Activated CD4-positive, alpha-beta T cell treated with anti-CD3 and anti-CD28 coated beads, Interleukin-2, amount 10 ng/mL, durations not matched to agents 7 days and 5 days (primary cell): ENCODE measurements at regions not wholly inside any gene's neighbourhood (a gene's known extent, or its start where the extent isn't known, plus 50 kb on each side); places are given as distances from the start of the nearest gene placed in this dataset.

ENCODE experiments used
- CTCF ChIA-PET: fragments of 350-600 bp; sonication (Branson Sonifier 250); formaldehyde crosslinking; loops from one replicate; lab custom pipeline; 2021; ENCODE audit warnings: antibody characterized with exemption; lab: Charles Lee
- POLR2A ChIA-PET: fragments of 350-600 bp; sonication (Branson Sonifier 250); formaldehyde crosslinking; loops from one replicate; lab custom pipeline; 2021; ENCODE audit warnings: antibody characterized with exemption; lab: Charles Lee
- DNase-seq: peaks from one replicate; pipeline ENCODE4 v3.0.0-alpha.2; 2020
- H3K27ac Mint-ChIP-seq: one replicate; pipeline ENCODE4 v1.8.0; 2021; ENCODE audit warnings: mild to moderate bottlenecking, moderate library complexity, mixed read lengths
- H3K27me3 Mint-ChIP-seq: one replicate; pipeline ENCODE4 v1.8.0; 2021; ENCODE audit warnings: mixed read lengths
- H3K36me3 Mint-ChIP-seq: one replicate; pipeline ENCODE4 v1.8.0; 2021; ENCODE audit warnings: low read depth, mixed read lengths
- H3K4me1 Mint-ChIP-seq: one replicate; pipeline ENCODE4 v1.8.0; 2021; ENCODE audit warnings: mixed read lengths
- H3K4me3 Mint-ChIP-seq: one replicate; pipeline ENCODE4 v1.8.0; 2021; ENCODE audit warnings: mild to moderate bottlenecking, moderate library complexity, mixed read lengths
- H3K9me3 Mint-ChIP-seq: one replicate; pipeline ENCODE4 v1.8.0; 2021; ENCODE audit warnings: mixed read lengths

DNA sequence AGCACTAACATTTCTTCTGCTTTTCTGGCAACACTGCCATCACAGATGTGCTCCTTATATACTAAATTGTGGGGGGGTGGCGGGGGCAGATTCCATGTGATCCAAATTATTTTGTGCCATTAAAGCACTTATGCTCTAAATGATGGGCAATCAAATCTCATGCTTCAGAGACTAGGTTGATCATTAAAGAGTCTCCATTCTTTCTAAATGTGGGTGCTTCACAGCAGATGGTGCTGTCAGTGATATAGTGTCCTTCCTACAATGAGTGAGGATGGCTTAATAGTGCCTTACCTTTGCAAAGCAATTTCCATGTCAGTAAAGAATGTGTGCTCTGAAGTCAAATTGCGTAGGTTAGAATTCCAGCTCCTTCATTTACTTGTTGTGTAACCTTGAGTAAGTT is 589.8 kb downstream of the ETS1 start:
- H3K27me3 Mint-ChIP-seq = peaks cover 17% of the 10 kb centered on the region
- no peak overlapping the region for H3K27ac Mint-ChIP-seq
- no peak for DNase-seq
- H3K4me3 Mint-ChIP-seq = no peak overlapping the region
- no peaks in the 10 kb centered on the region for H3K9me3 Mint-ChIP-seq
- H3K4me1 Mint-ChIP-seq = no peaks in the 10 kb centered on the region
- CTCF ChIA-PET = no interaction called here
- no peaks in the 10 kb centered on the region for H3K36me3 Mint-ChIP-seq
- POLR2A ChIA-PET = no interaction called here

DNA sequence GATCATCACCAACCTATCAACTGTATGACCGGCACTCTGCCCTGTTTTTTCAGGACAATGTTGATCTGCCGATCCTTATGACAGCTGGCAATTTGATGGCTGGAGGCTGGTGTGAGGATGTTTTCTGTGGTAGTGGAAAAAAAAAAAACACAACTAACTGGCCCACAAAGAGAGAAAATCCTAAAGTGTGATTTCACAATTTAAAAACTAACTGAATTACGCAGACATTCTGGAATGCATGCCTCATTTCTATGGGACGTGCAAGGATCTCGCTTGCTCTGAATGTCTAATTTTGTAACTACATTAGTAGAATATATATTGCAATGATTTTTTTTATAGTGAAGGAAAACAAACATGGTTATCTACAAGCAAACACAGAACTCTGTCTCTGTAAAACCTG is 590.5 kb downstream of the ETS1 start:
- POLR2A ChIA-PET = no interaction called here
- Mint-ChIP-seq H3K27ac (no peak overlapping the region), H3K9me3 (no peaks in the 10 kb centered on the region), H3K36me3 (no peaks in the 10 kb centered on the region), H3K27me3 (peaks cover 16% of the 10 kb centered on the region), H3K4me3 (no peak overlapping the region), H3K4me1 (no peaks in the 10 kb centered on the region)
- CTCF ChIA-PET = no interaction called here
- DNase-seq = no peak

DNA sequence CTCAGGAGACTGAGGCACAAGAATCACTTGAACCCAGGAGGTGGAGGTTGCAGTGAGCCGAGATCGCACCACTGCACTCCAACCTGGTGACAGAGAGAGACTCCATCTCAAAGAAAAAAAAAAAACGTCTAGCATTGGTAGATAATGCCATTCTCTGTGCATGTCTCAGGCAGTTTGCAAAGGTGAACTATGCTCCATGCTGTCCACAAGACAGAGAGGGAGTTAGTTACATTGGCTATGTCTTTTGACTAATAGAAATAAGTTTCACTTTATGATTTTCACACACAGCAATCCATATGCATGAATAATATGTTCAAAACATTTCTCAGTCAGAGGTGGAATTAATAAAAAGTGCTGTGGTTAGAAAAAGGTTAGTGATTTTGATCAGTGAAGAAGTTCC is 591.4 kb downstream of the ETS1 start:
- DNase-seq = no peak
- no peaks in the 10 kb centered on the region for H3K4me1 Mint-ChIP-seq

DNA sequence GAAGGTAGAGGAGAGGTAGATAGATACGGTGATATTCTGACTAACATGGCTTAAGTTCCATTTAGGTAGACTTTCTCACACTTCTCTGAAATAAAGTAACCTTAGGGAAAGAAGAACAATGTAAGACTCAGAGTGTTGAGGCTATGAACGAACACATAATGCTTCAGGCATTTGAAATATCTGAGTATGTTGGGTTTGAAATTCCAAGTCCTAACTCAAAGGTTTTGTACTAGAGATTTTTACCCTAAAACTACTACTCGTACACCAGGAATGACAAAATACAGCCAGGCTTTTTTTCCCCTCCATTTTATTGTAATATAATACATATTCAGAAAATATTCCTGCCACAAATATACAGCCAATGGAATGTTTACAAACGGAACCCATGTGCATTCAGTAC is 592.6 kb downstream of the ETS1 start:
- DNase-seq = no peak
- Mint-ChIP-seq H3K4me3 (no peak overlapping the region), H3K4me1 (no peaks in the 10 kb centered on the region), H3K27me3 (peaks cover 13% of the 10 kb centered on the region), H3K27ac (no peak overlapping the region), H3K36me3 (no peaks in the 10 kb centered on the region), H3K9me3 (no peaks in the 10 kb centered on the region)
- POLR2A ChIA-PET = no interaction called here
- CTCF ChIA-PET = no interaction called here

More for the DNA sequence above, 591.4 kb downstream of the ETS1 start:
- Mint-ChIP-seq H3K27me3 (peaks cover 13% of the 10 kb centered on the region), H3K9me3 (no peaks in the 10 kb centered on the region), H3K36me3 (no peaks in the 10 kb centered on the region), H3K4me3 (no peak overlapping the region), H3K27ac (no peak overlapping the region)
- CTCF ChIA-PET = no interaction called here
- POLR2A ChIA-PET = no interaction called here

DNA sequence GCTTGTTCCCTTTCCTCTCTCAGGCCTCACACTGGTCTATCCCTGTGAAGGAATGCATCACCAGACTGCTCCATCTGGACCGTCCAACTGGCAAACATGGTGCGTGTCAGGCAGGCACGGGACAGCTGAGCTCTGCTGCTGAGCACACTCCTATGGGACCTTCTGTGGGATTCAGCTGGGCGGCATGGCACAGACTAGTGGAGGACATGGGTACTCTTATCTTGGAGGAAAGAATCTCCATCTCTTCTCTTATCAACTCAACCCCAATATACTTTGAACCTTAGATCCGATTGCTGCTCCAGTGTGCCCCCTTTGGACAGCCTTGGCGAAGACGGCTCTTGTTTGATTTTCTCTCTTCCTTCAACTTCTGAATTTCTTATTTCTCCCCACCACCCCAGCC is 593.6 kb downstream of the ETS1 start:
- no peak overlapping the region for H3K4me3 Mint-ChIP-seq
- H3K27me3 Mint-ChIP-seq = peaks cover 13% of the 10 kb centered on the region
- no peak overlapping the region for H3K27ac Mint-ChIP-seq
- no peaks in the 10 kb centered on the region for H3K36me3 Mint-ChIP-seq
- no peak for DNase-seq
- ChIA-PET CTCF (no interaction called here), POLR2A (no interaction called here)
- H3K4me1 Mint-ChIP-seq = no peaks in the 10 kb centered on the region
- no peaks in the 10 kb centered on the region for H3K9me3 Mint-ChIP-seq

DNA sequence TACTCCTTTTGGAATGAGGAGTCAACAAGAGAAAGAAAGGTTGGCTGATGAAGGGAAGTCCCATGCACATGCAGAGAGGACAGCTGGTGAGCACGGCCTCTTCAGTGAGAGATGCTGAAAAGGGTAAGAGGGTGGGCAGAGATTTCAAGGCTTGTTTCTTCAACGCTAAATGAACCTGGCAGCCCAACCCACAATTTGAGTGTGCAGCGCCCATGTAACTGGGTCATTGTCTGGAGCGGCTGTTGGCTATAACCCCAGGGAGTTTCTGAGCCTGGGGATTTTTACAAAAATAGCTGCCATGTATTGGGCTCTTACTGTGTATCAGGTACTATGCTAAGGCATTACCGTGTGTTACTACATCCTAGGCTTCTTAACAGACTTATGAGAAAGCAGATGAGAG is 594.1 kb downstream of the ETS1 start:
- CTCF ChIA-PET = no interaction called here
- no peak overlapping the region for H3K4me3 Mint-ChIP-seq
- POLR2A ChIA-PET = no interaction called here
- H3K4me1 Mint-ChIP-seq = no peaks in the 10 kb centered on the region
- H3K36me3 Mint-ChIP-seq = no peaks in the 10 kb centered on the region
- no peak for DNase-seq
- H3K27me3 Mint-ChIP-seq = peaks cover 13% of the 10 kb centered on the region
- H3K27ac Mint-ChIP-seq = no peak overlapping the region
- H3K9me3 Mint-ChIP-seq = no peaks in the 10 kb centered on the region

DNA sequence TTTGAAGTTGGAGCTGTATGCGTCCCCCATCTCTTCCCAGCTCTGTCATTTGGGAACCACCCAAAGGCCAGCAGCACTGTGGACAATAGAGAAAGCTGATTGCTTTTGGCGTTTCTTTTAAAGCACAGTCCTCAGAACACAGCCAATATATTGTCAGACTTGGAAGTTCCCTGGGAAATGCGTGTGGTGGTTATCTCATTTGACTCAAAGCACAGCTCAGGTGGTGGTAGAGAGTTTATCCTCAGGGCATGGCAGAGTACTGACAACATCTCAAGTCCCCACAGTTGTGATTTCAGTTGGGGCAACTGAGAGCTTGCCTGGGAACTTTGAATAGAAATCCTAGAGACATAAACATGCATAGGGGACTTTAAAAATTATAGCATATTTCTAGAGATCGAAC is 601.3 kb downstream of the ETS1 start:
- ChIA-PET POLR2A (no interaction called here), CTCF (interaction anchor here (0.9 kb wide), 1 partner anchor 26 kb away, joined by 3 read pairs; no protein-coding TSS in a partner anchor)
- H3K27me3 Mint-ChIP-seq = peaks cover 7% of the 10 kb centered on the region
- no peak overlapping the region for H3K27ac Mint-ChIP-seq
- H3K36me3 Mint-ChIP-seq = no peaks in the 10 kb centered on the region
- H3K4me1 Mint-ChIP-seq = no peaks in the 10 kb centered on the region
- H3K4me3 Mint-ChIP-seq = no peak overlapping the region
- DNase-seq = no peak
- H3K9me3 Mint-ChIP-seq = no peaks in the 10 kb centered on the region

DNA sequence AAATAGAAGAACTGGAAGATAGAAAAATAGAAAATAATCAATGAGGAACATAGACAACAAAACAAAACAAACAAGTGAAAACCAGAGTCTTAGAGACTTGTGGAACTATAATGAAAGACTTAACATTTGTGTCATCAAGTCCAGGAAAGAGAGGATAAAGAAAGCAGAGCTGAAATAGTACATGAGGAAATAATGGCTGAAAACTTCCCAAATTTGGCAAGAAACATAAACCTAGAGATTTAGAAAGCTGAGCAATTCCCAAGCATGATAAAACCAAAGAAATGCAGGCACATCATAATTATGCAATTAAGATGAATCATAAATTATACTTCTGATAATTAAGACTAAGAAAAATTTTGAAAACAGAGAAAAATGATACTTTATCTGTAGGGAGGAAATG is 614.5 kb downstream of the ETS1 start:
- Mint-ChIP-seq H3K4me1 (no peaks in the 10 kb centered on the region), H3K36me3 (no peaks in the 10 kb centered on the region), H3K4me3 (no peak overlapping the region), H3K9me3 (no peaks in the 10 kb centered on the region), H3K27ac (no peak overlapping the region), H3K27me3 (peaks cover 14% of the 10 kb centered on the region)
- CTCF ChIA-PET = no interaction called here
- DNase-seq = no peak
- POLR2A ChIA-PET = no interaction called here

DNA sequence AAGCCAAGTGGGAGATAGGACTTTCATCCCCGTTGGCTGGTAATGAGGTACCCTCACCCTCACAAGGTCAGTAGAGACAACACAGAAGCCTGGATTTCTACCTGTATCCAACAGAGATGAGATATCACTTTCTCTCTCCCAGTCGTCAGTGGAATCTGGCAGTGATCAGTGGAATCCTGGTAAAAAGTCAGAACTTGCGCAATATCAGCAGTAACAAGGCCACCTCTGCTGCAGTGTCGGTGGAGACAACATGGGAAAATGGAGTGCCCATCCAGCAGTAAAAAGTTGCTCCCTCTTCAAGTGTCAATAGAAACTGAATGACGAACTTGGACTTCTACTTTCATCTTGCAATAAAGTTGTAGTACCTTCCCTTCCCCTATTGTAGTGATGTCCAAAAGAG is 615.9 kb downstream of the ETS1 start:
- Mint-ChIP-seq H3K27me3 (peaks cover 12% of the 10 kb centered on the region), H3K4me1 (no peaks in the 10 kb centered on the region), H3K9me3 (no peaks in the 10 kb centered on the region), H3K27ac (no peak overlapping the region), H3K36me3 (no peaks in the 10 kb centered on the region), H3K4me3 (no peak overlapping the region)
- POLR2A ChIA-PET = no interaction called here
- CTCF ChIA-PET = no interaction called here
- DNase-seq = no peak

DNA sequence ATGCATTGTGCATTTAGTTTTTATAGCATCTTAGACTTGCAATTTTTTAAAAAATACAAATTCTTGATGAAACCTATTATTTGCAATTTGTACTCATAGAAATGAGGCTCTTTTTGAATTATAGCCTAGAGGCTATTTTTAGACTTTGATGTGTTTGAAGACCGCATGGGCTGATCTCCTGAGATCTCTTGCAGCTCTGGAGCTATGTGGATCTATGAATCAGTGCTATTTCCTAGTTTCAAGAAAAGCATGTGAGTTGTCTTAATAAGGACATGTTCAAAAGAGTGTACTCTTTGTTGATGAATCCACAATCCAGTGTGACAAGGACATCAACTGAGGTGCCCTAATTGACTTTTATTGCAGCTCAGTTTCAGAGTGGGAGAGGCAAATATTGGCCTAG is 620.5 kb downstream of the ETS1 start:
- Mint-ChIP-seq H3K27ac (no peak overlapping the region), H3K4me1 (no peaks in the 10 kb centered on the region), H3K4me3 (no peak overlapping the region), H3K36me3 (no peaks in the 10 kb centered on the region), H3K9me3 (no peaks in the 10 kb centered on the region), H3K27me3 (peaks cover 8% of the 10 kb centered on the region)
- DNase-seq = no peak
- ChIA-PET POLR2A (no interaction called here), CTCF (no interaction called here)

DNA sequence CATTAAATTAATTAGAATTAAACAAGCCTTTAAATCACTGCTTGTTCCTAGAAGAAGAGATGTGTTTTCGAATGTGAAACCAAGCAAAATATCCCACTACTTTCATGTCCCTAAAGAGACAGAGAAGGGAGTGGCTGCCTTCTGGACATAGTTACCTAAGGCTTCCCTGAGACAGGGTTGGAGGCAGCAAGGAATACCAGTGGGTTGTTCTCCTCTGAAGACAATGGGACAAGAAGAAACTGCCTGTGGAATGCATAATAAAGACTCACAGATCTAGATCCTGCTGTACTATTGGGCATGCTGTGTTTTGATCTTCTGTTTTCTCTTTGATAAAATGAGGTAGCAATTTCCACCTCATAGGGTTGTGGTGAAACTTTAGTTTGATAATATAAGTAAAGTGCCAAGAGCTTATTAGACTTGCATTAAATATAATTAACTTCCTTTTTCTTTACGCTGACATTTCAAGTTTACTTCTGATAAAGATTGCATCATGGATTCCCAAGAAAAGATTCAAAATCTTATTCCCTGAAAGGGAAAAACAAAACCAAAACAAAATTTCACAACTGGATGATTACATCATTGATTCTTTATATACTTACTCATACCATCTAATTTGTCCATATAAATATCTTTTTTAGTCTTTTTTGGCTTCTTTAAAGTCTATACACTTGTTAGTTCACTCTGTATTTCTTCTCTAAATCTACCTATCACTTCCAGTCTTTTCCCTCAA is 621.3 kb downstream of the ETS1 start:
- H3K4me3 Mint-ChIP-seq = no peak overlapping the region
- H3K36me3 Mint-ChIP-seq = no peaks in the 10 kb centered on the region
- ChIA-PET POLR2A (no interaction called here), CTCF (interaction anchor here (0.6 to 1.1 kb wide), 2 partner anchors 15 to 901 kb away, joined by 3 read pairs; no protein-coding TSS in a partner anchor)
- no peaks in the 10 kb centered on the region for H3K4me1 Mint-ChIP-seq
- peaks cover 8% of the 10 kb centered on the region for H3K27me3 Mint-ChIP-seq
- H3K9me3 Mint-ChIP-seq = no peaks in the 10 kb centered on the region
- DNase-seq = no peak
- no peak overlapping the region for H3K27ac Mint-ChIP-seq

DNA sequence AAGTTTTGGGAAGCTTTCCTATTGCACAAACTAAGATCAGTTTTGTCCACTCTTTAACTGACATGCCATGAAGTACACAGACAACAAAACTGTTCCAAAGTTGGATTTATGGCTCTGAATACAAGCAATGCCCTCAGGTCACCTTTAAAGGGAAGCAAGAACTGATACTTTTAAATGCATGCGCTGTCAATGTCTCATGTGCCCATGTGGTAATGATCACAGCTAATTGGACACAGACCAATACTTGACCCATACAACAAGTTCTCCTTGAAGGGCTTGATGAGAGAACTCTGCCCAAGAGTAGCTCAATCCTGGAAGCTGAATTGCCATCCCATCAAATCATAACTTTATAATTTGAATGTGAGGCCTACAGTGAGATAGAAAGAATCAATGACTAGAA is 624.9 kb downstream of the ETS1 start:
- H3K4me1 Mint-ChIP-seq = no peaks in the 10 kb centered on the region
- H3K27me3 Mint-ChIP-seq = no peaks in the 10 kb centered on the region
- H3K27ac Mint-ChIP-seq = no peak overlapping the region
- H3K36me3 Mint-ChIP-seq = no peaks in the 10 kb centered on the region
- H3K9me3 Mint-ChIP-seq = no peaks in the 10 kb centered on the region
- no peak overlapping the region for H3K4me3 Mint-ChIP-seq
- DNase-seq = no peak
- CTCF ChIA-PET = no interaction called here
- POLR2A ChIA-PET = no interaction called here

DNA sequence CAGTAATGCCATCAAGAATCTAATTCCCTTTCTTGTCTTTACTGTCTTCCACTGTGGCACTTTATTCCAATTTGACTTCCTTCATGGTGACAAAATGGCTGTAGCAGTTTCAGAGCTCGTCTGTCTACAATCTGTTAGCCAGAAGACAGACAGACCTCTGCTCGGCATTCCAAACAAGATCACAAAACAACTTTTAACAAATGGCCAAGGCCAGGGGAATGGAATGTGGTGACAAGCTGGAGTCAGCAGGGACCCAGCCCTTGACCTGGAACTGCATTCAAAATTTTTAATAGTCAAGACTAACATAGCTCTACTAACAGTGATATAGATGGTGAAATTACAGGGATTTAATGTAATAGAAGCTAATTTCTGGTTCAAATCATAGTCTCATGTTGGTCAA is 637.2 kb downstream of the ETS1 start:
- Mint-ChIP-seq H3K27me3 (peaks cover under 1% of the 10 kb centered on the region), H3K9me3 (no peaks in the 10 kb centered on the region), H3K4me3 (no peak overlapping the region), H3K27ac (no peak overlapping the region), H3K36me3 (no peaks in the 10 kb centered on the region), H3K4me1 (no peaks in the 10 kb centered on the region)
- CTCF ChIA-PET = no interaction called here
- POLR2A ChIA-PET = no interaction called here
- no peak for DNase-seq

DNA sequence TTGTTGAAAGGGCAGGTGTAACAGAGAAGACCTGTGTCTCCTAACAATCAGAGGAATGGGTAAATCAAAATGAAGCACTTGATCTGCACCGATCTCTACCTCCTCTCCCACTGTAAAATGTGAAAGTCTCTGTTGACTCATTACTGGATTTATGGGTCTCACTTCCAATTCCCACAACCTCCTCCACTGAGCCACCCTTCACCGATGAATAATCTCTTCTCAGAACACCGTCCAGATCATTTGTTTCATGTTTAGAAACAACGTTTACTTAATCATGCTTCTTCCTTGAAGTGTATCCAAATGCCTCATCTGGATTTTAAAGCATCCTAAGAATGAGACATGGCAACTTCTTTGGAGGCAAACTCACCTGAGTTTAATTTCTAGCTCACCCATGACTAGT is 643.6 kb downstream of the ETS1 start:
- POLR2A ChIA-PET = no interaction called here
- DNase-seq = no peak
- no peaks in the 10 kb centered on the region for H3K27me3 Mint-ChIP-seq
- no peak overlapping the region for H3K4me3 Mint-ChIP-seq
- no peaks in the 10 kb centered on the region for H3K36me3 Mint-ChIP-seq
- H3K9me3 Mint-ChIP-seq = no peaks in the 10 kb centered on the region
- no peak overlapping the region for H3K27ac Mint-ChIP-seq
- CTCF ChIA-PET = no interaction called here
- H3K4me1 Mint-ChIP-seq = peaks cover 7% of the 10 kb centered on the region
